Islet of Langerhans (tissue), 1 donor: ENCODE measurements at regions not wholly inside any gene's neighbourhood (a gene's known extent, or its start where the extent isn't known, plus 50 kb on each side); places are given as distances from the start of the nearest gene placed in this dataset.

Experiments
- FAIRE-seq: peaks from one replicate; lab custom pipeline; 2011; peaks lifted over from hg19 to GRCh38; lab: Jason Lieb, UNC

DNA sequence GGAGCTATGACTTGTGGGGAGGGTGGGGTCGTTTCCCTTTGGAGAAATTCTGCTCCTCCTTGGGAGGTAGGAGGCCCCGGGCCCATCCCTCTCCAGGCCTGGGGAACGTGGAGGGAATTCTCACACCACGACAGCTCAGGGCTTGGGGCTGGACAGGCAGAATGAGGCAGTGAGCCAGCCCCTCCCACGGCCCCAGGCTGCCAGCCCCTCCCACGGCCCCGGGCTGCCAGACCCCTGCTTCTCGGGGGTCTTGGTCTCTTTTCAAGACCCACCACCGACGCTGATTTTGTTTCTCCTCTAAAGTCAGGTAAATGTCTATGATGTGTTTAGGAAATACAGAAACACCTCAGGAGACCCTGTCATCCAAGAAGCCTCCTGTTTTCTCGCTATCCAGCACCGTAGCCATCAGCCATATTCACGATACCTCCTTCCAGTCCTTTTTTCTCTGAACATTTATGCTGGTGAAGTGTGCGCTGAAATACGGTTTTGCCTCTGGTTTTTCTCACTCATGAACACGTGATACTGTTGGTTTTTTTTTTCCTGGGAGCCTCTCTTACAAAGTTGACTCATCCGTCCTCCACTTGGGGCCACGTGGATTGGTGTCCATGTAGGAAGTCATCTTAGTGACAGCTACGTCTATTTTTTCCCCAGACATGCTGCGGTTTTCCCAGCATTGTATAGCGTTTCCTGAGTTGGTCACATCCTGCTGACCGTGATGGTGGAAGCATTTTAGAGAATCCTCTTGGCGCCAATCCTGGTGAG is 1219.6 kb downstream of the BRD1 start:
- FAIRE-seq: no peak

DNA sequence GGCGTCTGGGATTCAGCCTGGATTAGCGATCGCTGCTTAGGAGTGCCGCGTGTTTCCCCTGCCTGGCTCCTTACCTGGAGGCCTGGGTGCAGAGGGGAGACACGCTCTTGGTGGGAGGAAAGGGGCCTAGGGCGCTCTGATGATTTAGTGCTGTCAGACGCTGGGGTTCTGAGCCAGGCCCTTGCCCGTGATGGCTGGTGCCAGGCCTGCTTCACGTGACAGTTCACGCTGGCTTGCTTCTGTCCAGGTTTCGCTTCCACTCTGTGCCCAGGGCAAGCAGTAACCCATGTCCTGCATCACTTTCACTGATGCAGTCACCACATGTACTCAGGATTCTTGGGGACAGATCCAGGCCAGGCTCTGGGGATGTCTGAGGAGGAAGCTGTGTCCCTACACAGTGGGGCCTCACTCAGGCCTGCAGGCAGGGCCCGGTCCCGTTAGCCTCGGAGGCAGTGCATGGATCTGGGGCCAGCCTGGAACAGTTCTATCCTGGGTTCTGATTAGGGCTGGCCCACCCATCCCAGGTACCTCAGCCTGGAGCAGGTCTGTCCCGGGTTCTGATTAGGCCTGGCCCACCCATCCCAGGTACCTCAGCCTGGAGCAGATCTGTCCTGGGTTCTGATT is 1220.9 kb downstream of the BRD1 start:
- no peak for FAIRE-seq

- FAIRE-seq: no peak
Measured at GRCh38 chr22:48605856-48606481, 1221.7 kb downstream of the BRD1 start.

GRCh38 chr22:48605125-48605524 is 1222.5 kb downstream of the BRD1 start:
- FAIRE-seq: no peak

- no peak for FAIRE-seq
Measured at GRCh38 chr22:48603621-48604320, 1223.9 kb downstream of the BRD1 start.

DNA sequence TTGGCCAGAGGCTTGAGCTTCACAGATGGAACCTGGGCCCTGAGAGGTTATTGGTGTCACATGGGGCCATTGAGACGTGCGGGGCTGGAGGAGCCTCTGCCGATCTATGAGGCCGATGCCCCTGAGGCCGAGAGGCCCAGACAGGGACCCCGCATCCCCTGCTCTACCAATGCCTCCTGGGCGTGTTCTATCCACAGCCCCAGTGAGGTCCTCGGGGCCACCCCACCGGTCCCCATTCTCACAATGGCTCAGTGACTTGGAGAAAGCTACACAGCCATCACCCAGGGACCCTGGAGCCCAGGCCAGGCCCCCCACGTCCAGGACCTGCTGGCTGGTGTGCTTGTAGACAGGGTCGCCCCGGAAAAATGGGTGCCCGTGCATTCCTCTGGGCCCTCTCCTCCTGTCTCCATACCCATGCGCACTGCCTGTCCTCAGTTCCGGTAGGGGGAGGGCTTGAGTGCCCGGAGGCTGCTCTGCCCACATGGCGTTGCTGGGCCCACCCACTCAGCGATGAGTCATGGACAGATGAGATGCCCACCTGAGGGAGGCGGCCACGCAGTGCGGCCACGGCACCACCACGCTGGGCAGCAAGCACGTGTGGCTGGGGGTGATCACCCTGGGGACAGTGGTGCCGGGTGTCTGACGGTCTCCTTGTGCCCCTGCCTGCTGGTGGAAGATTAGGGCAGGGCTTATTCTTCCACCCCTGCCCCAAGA is 1224.7 kb downstream of the BRD1 start:
- no peak for FAIRE-seq

DNA sequence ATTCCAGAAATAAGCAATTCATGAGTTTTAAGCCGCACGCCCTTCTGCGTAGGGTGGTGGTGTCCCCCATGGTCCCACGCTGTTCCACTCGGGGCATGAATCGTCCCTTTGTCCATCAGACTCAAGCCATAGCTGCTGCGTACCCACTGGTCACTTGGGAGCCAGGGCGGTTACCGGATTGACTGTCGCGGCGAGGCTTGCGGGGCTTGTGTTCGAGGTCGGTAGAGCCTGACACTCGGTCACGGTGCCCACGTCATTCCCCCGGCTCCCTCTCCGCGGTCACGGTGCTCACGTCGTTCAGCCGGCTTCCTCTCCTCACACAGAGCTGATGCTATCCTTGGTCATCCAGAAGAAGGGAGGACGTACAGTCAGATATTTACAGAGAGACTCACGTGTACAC is 1227.0 kb downstream of the BRD1 start:
- FAIRE-seq: no peak

GRCh38 chr22:48600171-48600570 is 1227.5 kb downstream of the BRD1 start:
- FAIRE-seq: no peak

DNA sequence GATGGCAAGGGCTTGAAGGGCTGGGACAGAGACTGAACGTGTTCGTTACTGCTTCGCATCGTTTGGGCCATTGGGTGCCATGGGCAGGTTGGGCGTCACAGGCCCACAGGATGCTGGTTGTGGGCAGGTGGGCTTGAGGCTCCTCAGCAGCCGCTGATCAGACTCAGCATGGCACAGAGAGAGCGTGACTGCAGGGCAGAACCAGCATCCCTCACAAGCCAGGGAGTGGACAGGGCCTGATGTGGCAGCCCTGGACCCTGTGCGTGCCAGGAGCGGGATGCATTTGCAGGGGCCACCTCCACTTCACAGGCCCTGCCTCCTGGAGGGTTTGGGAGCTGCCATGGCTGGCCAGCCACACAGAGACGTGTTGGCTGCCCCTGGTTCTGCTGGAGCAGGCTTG is 1228.3 kb downstream of the BRD1 start:
- no peak for FAIRE-seq

DNA sequence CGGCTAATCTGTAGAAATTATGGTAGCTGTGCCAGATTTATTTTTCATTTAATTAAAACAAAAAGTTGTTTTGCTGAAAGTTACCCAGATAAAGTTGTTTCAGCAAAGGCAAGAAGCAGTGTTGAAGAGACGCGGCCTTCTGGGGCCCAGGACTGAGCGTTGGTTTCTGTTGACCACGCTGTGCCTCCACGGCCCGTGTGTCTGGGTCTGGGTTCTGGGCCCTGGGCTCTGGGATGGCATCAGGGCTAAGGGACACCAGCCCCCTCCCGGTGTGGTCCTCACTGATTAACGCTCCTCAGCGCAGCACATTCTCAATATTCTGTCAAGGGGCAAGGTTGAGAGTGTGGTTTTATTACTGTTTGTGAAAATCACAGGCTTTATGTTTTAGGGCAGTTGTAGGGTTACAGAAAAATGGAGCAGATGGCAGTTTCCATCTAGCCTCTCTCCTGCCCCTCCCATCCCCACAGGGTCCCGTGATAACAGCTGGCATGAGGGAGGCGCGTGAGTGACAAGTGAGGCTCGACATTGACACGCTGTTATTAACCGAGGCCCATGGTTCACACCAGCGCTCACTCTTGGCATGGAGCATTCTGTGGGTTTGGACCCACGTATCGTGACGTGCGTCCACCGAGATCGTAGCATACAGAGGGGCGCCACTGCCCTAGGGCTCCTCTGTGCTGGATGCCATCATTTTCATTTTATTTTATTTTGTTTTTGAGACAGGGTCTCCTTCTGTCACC is 1231.4 kb downstream of the BRD1 start:
- FAIRE-seq: no peak

DNA sequence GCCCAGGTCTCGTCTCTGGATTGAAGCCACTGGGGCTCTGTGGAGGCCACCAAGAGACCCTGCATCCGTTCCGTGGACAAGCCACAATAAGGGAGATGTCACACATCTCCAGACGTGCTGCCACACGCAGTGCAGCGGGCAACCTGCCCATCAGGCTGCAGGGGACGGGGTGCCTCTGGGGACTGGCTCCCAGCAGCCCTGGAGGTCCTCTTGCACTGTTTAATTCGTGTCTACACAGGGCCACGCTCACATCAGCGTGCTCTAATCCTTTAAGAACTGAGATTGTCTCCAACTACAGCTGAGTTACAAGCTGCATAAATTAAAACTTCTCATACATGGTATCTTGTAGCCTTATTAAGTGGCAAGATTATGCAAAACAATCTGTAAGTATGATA is 1232.2 kb downstream of the BRD1 start:
- FAIRE-seq: no peak

- no peak for FAIRE-seq
Measured at GRCh38 chr22:48594757-48595510, 1232.7 kb downstream of the BRD1 start.

GRCh38 chr22:48594016-48594756 is 1233.5 kb downstream of the BRD1 start:
- no peak for FAIRE-seq

- FAIRE-seq: no peak
Measured at GRCh38 chr22:48593551-48593950, 1234.1 kb downstream of the BRD1 start.

GRCh38 chr22:48592931-48593330 is 1234.7 kb downstream of the BRD1 start:
- no peak for FAIRE-seq

GRCh38 chr22:48592488-48592887 is 1235.2 kb downstream of the BRD1 start:
- FAIRE-seq: no peak

DNA sequence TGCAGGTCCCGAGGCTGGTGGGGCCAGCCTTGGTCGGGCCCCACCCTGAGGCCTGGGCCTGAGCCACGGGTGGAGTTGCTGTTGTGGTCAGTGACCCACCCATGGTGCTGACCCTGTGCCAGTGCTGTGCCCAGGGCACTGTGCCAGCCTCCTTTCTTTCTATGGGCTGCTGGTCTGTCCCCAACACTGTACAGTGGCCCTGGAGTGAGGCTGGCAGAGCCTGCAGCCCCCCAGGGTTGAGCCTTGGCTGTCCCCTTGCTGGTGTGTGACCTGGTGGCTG is 1235.7 kb downstream of the BRD1 start:
- no peak for FAIRE-seq

GRCh38 chr22:48591286-48592065 is 1236.2 kb downstream of the BRD1 start:
- no peak for FAIRE-seq

GRCh38 chr22:48589901-48590300 is 1237.8 kb downstream of the BRD1 start:
- FAIRE-seq: no peak
